ENCODE measurements at regions not wholly inside any gene's neighbourhood (a gene's known extent, or its start where the extent isn't known, plus 50 kb on each side); places are given as distances from the start of the nearest gene placed in this dataset.

DNA sequence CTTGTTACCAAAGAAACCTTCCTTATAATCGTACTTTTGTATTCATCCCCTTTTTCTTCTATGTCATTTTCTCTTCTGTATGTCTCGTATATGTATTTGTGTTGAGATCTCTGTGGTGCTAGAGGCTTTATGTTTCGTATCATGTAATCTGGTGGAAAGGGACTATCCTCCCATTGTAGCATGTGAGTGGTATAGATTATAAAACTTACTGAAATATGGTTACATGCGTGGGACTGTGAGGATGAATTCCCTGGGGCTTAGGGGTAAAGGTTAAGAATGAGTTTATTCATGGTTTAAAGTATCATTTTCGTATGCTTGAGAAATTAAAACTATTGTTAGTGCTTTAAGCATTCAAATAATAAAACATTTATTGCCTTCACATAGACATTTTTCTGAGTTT is 141.9 kb downstream of the ANKRD7 start:
- DNase-seq (no peak), ATAC-seq (no peak)
- TF ChIP-seq, protein P1, sequence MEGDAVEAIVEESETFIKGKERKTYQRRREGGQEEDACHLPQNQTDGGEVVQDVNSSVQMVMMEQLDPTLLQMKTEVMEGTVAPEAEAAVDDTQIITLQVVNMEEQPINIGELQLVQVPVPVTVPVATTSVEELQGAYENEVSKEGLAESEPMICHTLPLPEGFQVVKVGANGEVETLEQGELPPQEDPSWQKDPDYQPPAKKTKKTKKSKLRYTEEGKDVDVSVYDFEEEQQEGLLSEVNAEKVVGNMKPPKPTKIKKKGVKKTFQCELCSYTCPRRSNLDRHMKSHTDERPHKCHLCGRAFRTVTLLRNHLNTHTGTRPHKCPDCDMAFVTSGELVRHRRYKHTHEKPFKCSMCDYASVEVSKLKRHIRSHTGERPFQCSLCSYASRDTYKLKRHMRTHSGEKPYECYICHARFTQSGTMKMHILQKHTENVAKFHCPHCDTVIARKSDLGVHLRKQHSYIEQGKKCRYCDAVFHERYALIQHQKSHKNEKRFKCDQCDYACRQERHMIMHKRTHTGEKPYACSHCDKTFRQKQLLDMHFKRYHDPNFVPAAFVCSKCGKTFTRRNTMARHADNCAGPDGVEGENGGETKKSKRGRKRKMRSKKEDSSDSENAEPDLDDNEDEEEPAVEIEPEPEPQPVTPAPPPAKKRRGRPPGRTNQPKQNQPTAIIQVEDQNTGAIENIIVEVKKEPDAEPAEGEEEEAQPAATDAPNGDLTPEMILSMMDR (IDR thresholded peaks at IDR 0.05), result no peak
- Histone ChIP-seq H3K4me3 (no peak overlapping the region), H3K27ac (no peak overlapping the region), H3K36me3 (no peaks in the 10 kb centered on the region), H3K9me3 (no peaks in the 10 kb centered on the region), H3K4me1 (no peaks in the 10 kb centered on the region), H3K27me3 (no peaks in the 10 kb centered on the region)
- 65 to 74% methylated on average over 5 of the region's 5 CpGs for WGBS, 2 donors
- intact Hi-C loops (cut with DNase I), result no loop called here

DNA sequence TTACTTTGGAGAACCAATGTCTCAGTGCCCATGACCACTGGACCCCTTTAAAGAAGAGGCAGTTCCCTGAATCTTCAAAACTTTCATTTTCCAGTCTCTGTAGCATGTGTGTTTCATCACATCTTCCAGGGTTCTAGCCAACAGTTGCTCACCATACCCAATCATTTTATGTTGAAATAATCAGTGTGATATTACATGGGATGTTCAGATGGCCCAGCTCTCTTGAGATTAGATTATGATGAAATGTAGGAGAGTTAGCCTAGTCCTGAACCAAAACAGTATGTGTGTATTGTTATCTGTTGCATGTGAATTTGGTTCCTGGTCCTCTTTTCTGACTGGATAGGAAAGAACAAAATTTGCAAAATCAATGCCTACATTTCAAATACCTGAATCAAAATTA is 144.5 kb downstream of the ANKRD7 start:
- intact Hi-C loops (cut with DNase I), result no loop called here
- Histone ChIP-seq H3K9me3 (no peaks in the 10 kb centered on the region), H3K27ac (no peak overlapping the region), H3K4me1 (no peaks in the 10 kb centered on the region), H3K4me3 (no peak overlapping the region), H3K36me3 (no peaks in the 10 kb centered on the region), H3K27me3 (no peaks in the 10 kb centered on the region)
- ATAC-seq, result no peak
- no peak for DNase-seq
- TF ChIP-seq, protein P1 (IDR thresholded peaks at IDR 0.05), result no peak

DNA sequence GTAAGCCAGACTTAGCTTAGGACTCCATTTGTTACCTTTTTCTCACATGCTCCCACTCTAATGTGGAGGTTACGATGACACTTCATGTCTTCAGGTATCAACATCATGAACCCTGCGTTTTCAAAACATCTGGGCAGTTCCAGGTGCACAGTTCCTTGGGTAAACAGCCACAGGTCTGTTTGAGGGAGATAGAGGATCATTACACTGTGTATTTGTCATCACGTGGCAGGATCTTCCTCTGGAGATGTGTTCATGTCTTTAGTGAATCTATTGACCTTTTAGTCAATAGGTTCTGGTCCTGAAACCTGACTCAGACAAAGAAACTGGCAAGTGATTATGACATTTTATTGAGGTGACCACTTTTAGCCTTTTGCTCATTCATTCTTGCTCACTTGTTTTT is 145.5 kb downstream of the ANKRD7 start:
- Histone ChIP-seq H3K27me3 (no peaks in the 10 kb centered on the region), H3K4me1 (no peaks in the 10 kb centered on the region), H3K9me3 (no peaks in the 10 kb centered on the region), H3K4me3 (no peak overlapping the region), H3K27ac (no peak overlapping the region), H3K36me3 (no peaks in the 10 kb centered on the region)
- no peak for DNase-seq
- ATAC-seq, result no peak
- TF ChIP-seq, protein P1 (IDR thresholded peaks at IDR 0.05), result no peak
- intact Hi-C loops (cut with DNase I), result no loop called here
- 74 to 83% methylated on average over 3 of the region's 3 CpGs for WGBS, 2 donors

DNA sequence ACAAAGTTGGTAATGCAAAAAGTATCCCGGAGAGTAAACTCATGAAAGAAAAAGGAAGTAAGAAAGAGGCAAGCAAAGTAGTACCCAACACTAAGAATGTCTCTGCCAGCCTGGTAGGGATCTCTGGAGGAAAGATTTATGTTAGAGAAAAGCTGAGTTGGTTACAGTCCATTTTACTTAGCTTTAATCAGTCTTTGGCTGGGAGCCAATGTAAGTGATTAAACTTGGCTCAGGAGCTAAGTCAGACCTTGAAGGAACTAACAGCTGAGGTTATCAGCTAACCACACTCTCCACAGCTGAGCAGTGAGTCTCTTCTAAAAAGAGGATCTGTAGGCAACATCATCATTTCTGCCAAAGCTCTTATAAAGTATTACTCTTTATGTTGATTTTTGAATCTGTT is 148.0 kb downstream of the ANKRD7 start:
- Histone ChIP-seq H3K27ac (no peak overlapping the region), H3K27me3 (no peaks in the 10 kb centered on the region), H3K9me3 (no peaks in the 10 kb centered on the region), H3K4me1 (no peaks in the 10 kb centered on the region), H3K4me3 (no peak overlapping the region), H3K36me3 (no peaks in the 10 kb centered on the region)
- TF ChIP-seq, protein P1 (IDR thresholded peaks at IDR 0.05), result no peak
- no peak for ATAC-seq
- whole genome bisulfite sequencing, 2 donors, result 69 to 80% methylated on average over 1 of the region's 1 CpG
- intact Hi-C loops (cut with DNase I), result no loop called here
- DNase-seq, result no peak

DNA sequence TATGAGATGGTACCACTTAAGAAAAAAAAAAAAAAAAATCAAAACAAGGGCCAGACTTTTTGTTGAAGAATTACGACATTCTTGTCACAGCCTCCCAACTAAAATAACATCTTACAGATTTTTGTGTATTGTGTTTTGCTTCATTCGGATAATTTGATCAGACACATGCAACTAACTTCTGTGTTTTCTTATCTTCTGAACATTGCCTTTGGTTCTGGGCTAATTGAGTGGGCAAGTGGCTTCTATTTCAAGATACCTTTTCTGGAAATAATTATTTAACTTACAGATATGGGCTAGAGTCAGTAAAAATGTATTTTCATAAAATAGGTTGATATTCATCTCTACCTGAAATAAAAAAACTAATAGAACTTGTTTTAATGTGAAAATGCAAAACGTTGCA is 165.1 kb downstream of the ANKRD7 start:
- Histone ChIP-seq H3K4me1 (no peaks in the 10 kb centered on the region), H3K27ac (no peak overlapping the region), H3K36me3 (no peaks in the 10 kb centered on the region), H3K27me3 (no peaks in the 10 kb centered on the region), H3K4me3 (no peak overlapping the region), H3K9me3 (no peaks in the 10 kb centered on the region)
- ATAC-seq (no peak), DNase-seq (no peak)
- TF ChIP-seq, protein P1 (IDR thresholded peaks at IDR 0.05), result no peak
- intact Hi-C loops (cut with DNase I), result no loop called here
- 74 to 77% methylated on average over 3 of the region's 3 CpGs for WGBS, 2 donors

All from heart right ventricle (tissue), 16 donors.